ENCODE measurements at regions not wholly inside any gene's neighbourhood (a gene's known extent, or its start where the extent isn't known, plus 50 kb on each side); places are given as distances from the start of the nearest gene placed in this dataset.

DNA sequence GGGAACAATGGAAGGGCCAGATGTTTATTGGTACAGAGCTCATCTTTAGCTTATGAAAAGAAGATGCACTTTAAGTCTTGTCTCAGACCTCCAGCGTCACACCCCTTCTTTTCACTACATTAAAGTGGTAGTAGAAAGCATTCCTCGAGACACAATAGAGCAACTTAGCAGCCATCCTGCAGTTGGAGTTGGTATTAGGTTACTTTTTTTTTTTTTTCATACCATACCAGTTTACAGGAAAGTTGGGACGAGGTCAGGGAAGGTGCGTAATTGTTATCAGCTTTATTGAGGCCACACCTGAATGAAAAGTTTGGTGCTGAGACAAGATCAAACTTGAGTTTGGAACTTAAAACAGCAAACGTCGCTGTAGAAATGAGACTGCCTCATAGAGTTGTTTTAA lies 203.8 kb downstream of the SOX2 start:
- POLR2A ChIA-PET, result no interaction called here
- 91% methylated on average over 4 of the region's 6 CpGs for WGBS (ENCODE audit: insufficient coverage)
- CTCF ChIA-PET, result no interaction called here
- H3K27ac Mint-ChIP-seq, result no peak overlapping the region
- no peak for DNase-seq
- Histone ChIP-seq H2AFZ (ENCODE audit: insufficient read depth, low read depth, low read length, poor library complexity, severe bottlenecking) (no peak overlapping the region), H4K20me1 (ENCODE audit: control insufficient read depth, insufficient read depth, low read length, poor library complexity, severe bottlenecking) (no peaks in the 10 kb centered on the region), H3K4me2 (replicated peaks; ENCODE audit: low read depth, low read length, poor library complexity, severe bottlenecking) (no peak overlapping the region), H3K4me3 (ENCODE audit: control extremely low read depth in 1 of 5, extremely low read depth in 1 of 5, insufficient read depth in 1 of 5, low read depth in 2 of 5, low read length in 4 of 5) (no peak overlapping the region), H3K79me2 (ENCODE audit: control insufficient read depth, insufficient read depth, low read length) (no peaks in the 10 kb centered on the region), H3K36me3 (replicated peaks in 1 of 2; ENCODE audit: control extremely low read depth in 1 of 2, control insufficient read depth in 1 of 2, extremely low read depth in 1 of 2, insufficient read depth in 2 of 2, low read length in 1 of 2) (no peaks in the 10 kb centered on the region), H3K9ac (ENCODE audit: low read length) (no peak overlapping the region), H3K27me3 (replicated peaks in 1 of 4; ENCODE audit: control extremely low read depth in 1 of 4, control insufficient read depth in 3 of 4, insufficient read depth in 4 of 4, low read length in 3 of 4) (no peaks in the 10 kb centered on the region), H3K9me3 (ENCODE audit: control extremely low read depth in 1 of 3, control insufficient read depth in 2 of 3, insufficient read depth in 1 of 3, low read length in 2 of 3) (peaks cover 0 to 3% (median 0%) of the 10 kb centered on the region in 3 donors), H3K4me1 (ENCODE audit: control insufficient read depth in 2 of 2, insufficient read depth in 2 of 2, low read length in 2 of 2) (peaks cover 0 to 2% of the 10 kb centered on the region in 2 donors), H3K27ac (ENCODE audit: low read length in 2 of 2) (no peak overlapping the region)
- no peaks in the 10 kb centered on the region for H3K9me3 Mint-ChIP-seq (ENCODE audit: insufficient read depth)
- intact Hi-C loops (cut with micrococcal nuclease), result no loop called here
- H3K4me1 Mint-ChIP-seq, result no peaks in the 10 kb centered on the region
- H3K4me3 Mint-ChIP-seq, result no peak overlapping the region
- no peak for TF ChIP-seq EZH2 (IDR thresholded peaks at IDR 0.05; ENCODE audit: borderline replicate concordance, insufficient read depth, low read depth, low read length, poor library complexity, severe bottlenecking)
- ATAC-seq (ENCODE audit: low read depth), result no peak
- H3K27me3 Mint-ChIP-seq, result no peaks in the 10 kb centered on the region

DNA sequence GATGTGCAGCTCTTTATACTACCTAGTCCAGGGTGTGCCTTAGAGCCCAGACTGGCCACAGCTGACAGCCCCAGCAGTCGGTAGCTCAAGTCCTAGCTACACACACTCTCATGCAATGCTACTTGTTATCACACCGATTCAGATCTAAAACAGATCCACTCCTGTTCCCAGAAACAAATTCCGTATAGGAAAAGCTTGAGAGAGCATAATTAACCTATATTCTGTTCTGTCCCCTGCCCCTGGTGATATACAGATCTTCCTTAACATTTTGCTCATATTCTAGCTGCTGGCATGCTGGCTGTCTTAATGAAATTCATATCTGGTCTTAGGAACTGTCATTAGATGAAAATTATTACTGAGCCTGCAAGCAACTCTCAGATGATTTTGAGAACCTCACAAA lies 204.3 kb downstream of the SOX2 start:
- H2AFZ ChIP-seq (ENCODE audit: insufficient read depth, low read depth, low read length, poor library complexity, severe bottlenecking), result no peak overlapping the region
- Mint-ChIP-seq H3K4me1 (peaks cover 3% of the 10 kb centered on the region), H3K27ac (no peak overlapping the region), H3K4me3 (no peak overlapping the region), H3K27me3 (no peaks in the 10 kb centered on the region), H3K9me3 (ENCODE audit: insufficient read depth) (no peaks in the 10 kb centered on the region)
- no peak overlapping the region for H3K9ac ChIP-seq (ENCODE audit: low read length)
- peaks cover 4 to 7% of the 10 kb centered on the region in 2 donors for H3K4me1 ChIP-seq (ENCODE audit: control insufficient read depth in 2 of 2, insufficient read depth in 2 of 2, low read length in 2 of 2)
- H3K36me3 ChIP-seq (replicated peaks in 1 of 2; ENCODE audit: control extremely low read depth in 1 of 2, control insufficient read depth in 1 of 2, extremely low read depth in 1 of 2, insufficient read depth in 2 of 2, low read length in 1 of 2), result no peaks in the 10 kb centered on the region
- DNase-seq (no peak), ATAC-seq (ENCODE audit: low read depth) (no peak)
- H4K20me1 ChIP-seq (ENCODE audit: control insufficient read depth, insufficient read depth, low read length, poor library complexity, severe bottlenecking), result no peaks in the 10 kb centered on the region
- H3K4me3 ChIP-seq (ENCODE audit: control extremely low read depth in 1 of 5, extremely low read depth in 1 of 5, insufficient read depth in 1 of 5, low read depth in 2 of 5, low read length in 4 of 5), result no peak overlapping the region
- no peak overlapping the region for H3K27ac ChIP-seq (ENCODE audit: low read length in 2 of 2)
- no peak overlapping the region for H3K4me2 ChIP-seq (replicated peaks; ENCODE audit: low read depth, low read length, poor library complexity, severe bottlenecking)
- TF ChIP-seq, protein P1, sequence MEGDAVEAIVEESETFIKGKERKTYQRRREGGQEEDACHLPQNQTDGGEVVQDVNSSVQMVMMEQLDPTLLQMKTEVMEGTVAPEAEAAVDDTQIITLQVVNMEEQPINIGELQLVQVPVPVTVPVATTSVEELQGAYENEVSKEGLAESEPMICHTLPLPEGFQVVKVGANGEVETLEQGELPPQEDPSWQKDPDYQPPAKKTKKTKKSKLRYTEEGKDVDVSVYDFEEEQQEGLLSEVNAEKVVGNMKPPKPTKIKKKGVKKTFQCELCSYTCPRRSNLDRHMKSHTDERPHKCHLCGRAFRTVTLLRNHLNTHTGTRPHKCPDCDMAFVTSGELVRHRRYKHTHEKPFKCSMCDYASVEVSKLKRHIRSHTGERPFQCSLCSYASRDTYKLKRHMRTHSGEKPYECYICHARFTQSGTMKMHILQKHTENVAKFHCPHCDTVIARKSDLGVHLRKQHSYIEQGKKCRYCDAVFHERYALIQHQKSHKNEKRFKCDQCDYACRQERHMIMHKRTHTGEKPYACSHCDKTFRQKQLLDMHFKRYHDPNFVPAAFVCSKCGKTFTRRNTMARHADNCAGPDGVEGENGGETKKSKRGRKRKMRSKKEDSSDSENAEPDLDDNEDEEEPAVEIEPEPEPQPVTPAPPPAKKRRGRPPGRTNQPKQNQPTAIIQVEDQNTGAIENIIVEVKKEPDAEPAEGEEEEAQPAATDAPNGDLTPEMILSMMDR (IDR thresholded peaks at IDR 0.05), result no peak
- TF ChIP-seq EZH2 (IDR thresholded peaks at IDR 0.05; ENCODE audit: borderline replicate concordance, insufficient read depth, low read depth, low read length, poor library complexity, severe bottlenecking), result no peak
- no peaks in the 10 kb centered on the region for H3K79me2 ChIP-seq (ENCODE audit: control insufficient read depth, insufficient read depth, low read length)
- WGBS (ENCODE audit: insufficient coverage), result 90% methylated on average over 3 of the region's 3 CpGs
- CTCF ChIA-PET, result no interaction called here
- H3K9me3 ChIP-seq (ENCODE audit: control extremely low read depth in 1 of 3, control insufficient read depth in 2 of 3, insufficient read depth in 1 of 3, low read length in 2 of 3), result peaks cover 0 to under 1% (median 0%) of the 10 kb centered on the region in 3 donors
- POLR2A ChIA-PET, result no interaction called here
- intact Hi-C loops (cut with micrococcal nuclease), result no loop called here
- no peaks in the 10 kb centered on the region for H3K27me3 ChIP-seq (replicated peaks in 1 of 4; ENCODE audit: control extremely low read depth in 1 of 4, control insufficient read depth in 3 of 4, insufficient read depth in 4 of 4, low read length in 3 of 4)
